Skeletal muscle tissue (tissue), 3 donors: ENCODE measurements at regions not wholly inside any gene's neighbourhood (a gene's known extent, or its start where the extent isn't known, plus 50 kb on each side); places are given as distances from the start of the nearest gene placed in this dataset.

Source experiments
- H3K27ac ChIP-seq: one replicate; pipeline ENCODE4 v1.7.0; 2013; ENCODE audit warnings: mild to moderate bottlenecking, low read depth, low read length, inconsistent platforms
- H3K27me3 ChIP-seq, 3 donors: one replicate each; pipeline ENCODE4 v1.7.0; 2013; ENCODE audit warnings: low read length in 3 of 3; ENCODE audit not compliant: control insufficient read depth in 3 of 3, insufficient read depth in 3 of 3
- H3K36me3 ChIP-seq, 3 donors: one replicate each; pipeline ENCODE4 v1.7.0; 2013; ENCODE audit warnings: low read length in 3 of 3; ENCODE audit not compliant: control insufficient read depth in 3 of 3, insufficient read depth in 3 of 3
- H3K4me1 ChIP-seq, 3 donors: one replicate each; pipeline ENCODE4 v1.7.0; 2013; ENCODE audit warnings: low read length in 3 of 3, mild to moderate bottlenecking in 3 of 3; ENCODE audit not compliant: control insufficient read depth in 3 of 3, insufficient read depth in 3 of 3
- H3K4me3 ChIP-seq, 3 donors: one replicate each; pipeline ENCODE4 v1.7.0; 2013; ENCODE audit warnings: low read length in 3 of 3
- H3K9ac ChIP-seq, 3 donors: one replicate each; pipeline ENCODE4 v1.7.0; 2013; ENCODE audit warnings: low read length in 3 of 3, mild to moderate bottlenecking in 3 of 3, moderate library complexity in 2 of 3, low read depth in 1 of 3
- H3K9me3 ChIP-seq, 3 donors: one replicate each; pipeline ENCODE4 v1.7.0; 2013; ENCODE audit warnings: low read length in 3 of 3; ENCODE audit not compliant: control insufficient read depth in 3 of 3
- donor health status: Osteomylitis.

DNA sequence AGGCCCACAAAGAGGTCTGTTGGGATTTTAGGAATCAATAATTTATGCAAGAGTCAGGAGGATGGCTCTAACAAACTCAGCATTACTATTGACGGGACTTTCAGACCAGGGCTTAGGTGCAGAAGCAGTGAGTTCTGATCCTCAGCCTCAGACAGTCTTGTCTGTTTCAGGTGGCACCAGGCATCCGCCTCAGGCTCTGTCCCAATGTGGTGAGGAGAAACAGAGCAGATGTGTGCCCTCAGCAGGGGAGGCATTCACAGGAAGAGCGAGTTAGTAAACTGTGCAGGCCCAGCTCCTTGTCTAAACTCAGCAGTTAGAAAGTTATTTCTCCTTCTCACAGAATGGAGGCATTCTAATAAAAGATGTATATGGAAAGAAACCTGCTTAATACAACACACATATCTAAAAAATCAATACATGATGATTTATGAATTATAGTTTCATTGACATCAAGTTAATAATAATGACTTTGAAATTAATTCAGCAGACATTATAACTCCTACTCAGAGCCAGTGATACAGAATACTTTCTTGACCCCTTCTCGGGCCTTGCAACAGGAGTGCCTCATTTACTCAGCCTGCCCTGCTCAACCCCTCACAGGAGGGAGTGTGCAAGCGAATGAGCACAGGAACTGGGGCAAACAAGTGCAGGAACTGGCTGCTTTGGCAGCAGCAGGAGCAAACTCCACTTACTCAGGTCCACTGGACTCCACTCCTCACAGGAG is 202.8 kb upstream of the SMIM31 start:
- Histone ChIP-seq H3K9me3 (peaks cover 0 to 2% (median 2%) of the 10 kb centered on the region in 3 donors), H3K4me3 (no peak overlapping the region), H3K4me1 (no peaks in the 10 kb centered on the region), H3K27me3 (no peaks in the 10 kb centered on the region), H3K27ac (no peak overlapping the region), H3K36me3 (no peaks in the 10 kb centered on the region), H3K9ac (no peak overlapping the region)

DNA sequence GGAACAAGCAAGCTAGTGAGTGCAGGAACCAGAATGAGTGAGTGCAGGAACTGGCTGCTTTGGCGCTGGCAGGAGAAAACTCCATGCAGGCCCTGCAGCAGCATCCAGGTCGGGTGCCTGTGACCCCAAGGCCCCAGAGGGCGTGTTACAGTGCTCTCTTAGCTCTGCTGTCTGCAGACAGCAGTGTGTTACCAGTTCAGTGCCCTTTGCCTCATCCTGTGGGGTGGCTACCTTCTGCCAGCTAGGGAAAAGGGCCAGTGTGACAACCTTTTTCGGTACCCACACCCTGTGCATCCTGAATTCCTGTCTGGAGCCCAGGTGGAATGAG is 202.3 kb upstream of the SMIM31 start:
- no peak overlapping the region for H3K9ac ChIP-seq
- peaks cover 0 to 2% (median 2%) of the 10 kb centered on the region in 3 donors for H3K9me3 ChIP-seq
- no peak overlapping the region for H3K27ac ChIP-seq
- H3K4me3 ChIP-seq = no peak overlapping the region
- no peaks in the 10 kb centered on the region for H3K27me3 ChIP-seq
- H3K4me1 ChIP-seq = no peaks in the 10 kb centered on the region
- H3K36me3 ChIP-seq = no peaks in the 10 kb centered on the region

DNA sequence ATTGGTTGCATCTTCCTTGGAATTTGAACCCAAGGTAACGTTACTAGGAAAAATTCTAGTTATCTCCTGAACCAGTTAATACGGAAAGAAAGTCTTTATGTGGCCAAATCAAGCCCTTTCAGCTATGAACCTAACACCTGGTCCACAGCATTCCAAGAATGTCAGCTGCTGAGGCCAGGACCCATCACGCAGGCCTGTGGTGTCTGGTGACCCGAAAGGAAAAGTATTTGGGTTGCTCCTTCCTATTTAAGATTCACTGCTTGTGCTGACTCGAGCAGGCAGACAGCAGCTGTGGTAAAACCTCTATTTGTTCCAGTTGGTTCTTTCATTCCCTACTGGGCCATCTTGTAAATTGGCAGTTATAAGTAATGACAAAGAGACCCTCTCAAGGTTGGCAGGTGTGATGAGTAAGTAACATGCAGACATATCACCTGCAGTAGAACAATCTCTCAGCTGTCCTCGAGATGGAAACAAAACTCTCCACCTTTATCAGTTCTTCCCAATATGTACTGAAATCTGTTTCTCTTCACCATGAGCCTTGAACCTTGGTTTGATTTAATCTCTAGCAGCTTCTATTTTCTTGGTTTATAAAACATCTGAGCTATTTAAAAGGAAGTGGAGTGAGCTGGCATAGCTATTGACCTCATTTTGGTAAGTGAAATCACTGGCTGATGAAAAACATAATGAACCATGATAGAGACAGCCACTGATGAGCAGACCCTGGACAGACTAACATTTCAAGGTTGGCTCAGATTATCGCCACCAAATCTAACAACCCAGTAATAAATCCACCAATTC is 182.1 kb upstream of the SMIM31 start:
- H3K4me1 ChIP-seq = no peaks in the 10 kb centered on the region
- no peaks in the 10 kb centered on the region for H3K27me3 ChIP-seq
- no peak overlapping the region for H3K4me3 ChIP-seq
- no peak overlapping the region for H3K27ac ChIP-seq
- H3K9ac ChIP-seq = no peak overlapping the region
- no peaks in the 10 kb centered on the region for H3K9me3 ChIP-seq
- no peaks in the 10 kb centered on the region for H3K36me3 ChIP-seq

DNA sequence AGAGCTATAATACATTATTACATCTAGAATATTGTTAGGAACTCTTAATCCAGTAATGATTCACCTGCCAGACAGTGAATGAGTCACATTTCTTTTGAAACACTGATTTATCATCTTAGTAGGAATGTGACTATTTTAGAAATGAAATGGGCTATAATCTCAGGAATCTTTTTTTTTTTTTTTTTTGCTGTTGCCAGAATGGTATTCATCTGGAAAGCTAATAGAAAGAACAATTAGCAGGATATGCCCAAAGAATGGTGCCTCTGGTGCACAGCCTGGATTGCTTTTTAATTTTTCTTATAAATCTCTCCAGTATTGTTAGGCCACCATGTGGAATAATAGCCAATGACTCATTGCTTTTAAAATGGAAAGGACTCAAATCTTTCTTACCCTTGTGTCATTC is 181.1 kb upstream of the SMIM31 start:
- no peak overlapping the region for H3K9ac ChIP-seq
- H3K36me3 ChIP-seq = no peaks in the 10 kb centered on the region
- H3K27me3 ChIP-seq = no peaks in the 10 kb centered on the region
- H3K9me3 ChIP-seq = no peaks in the 10 kb centered on the region
- H3K4me3 ChIP-seq = no peak overlapping the region
- no peaks in the 10 kb centered on the region for H3K4me1 ChIP-seq
- no peak overlapping the region for H3K27ac ChIP-seq

DNA sequence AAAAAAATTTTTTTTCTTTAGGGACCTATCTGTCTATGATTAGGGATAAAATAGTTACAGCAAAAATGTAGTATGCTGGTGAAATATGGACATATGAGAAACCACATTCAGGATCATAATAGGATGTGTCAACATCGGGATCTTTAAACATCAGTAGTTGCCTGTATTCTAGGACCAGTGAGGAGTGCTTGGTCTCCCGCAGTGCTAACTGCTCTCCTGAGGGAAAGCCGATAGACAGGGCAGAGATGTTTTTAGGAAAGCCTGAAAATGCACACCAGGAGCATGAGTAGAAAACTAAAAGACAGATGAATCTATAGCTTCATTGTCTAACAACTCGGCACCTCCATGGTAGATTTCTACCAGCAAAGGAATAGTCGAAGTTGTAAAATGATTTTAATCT is 178.1 kb upstream of the SMIM31 start:
- Histone ChIP-seq H3K27ac (no peak overlapping the region), H3K27me3 (no peaks in the 10 kb centered on the region), H3K9ac (no peak overlapping the region), H3K9me3 (no peaks in the 10 kb centered on the region), H3K4me3 (no peak overlapping the region), H3K4me1 (no peaks in the 10 kb centered on the region), H3K36me3 (no peaks in the 10 kb centered on the region)

DNA sequence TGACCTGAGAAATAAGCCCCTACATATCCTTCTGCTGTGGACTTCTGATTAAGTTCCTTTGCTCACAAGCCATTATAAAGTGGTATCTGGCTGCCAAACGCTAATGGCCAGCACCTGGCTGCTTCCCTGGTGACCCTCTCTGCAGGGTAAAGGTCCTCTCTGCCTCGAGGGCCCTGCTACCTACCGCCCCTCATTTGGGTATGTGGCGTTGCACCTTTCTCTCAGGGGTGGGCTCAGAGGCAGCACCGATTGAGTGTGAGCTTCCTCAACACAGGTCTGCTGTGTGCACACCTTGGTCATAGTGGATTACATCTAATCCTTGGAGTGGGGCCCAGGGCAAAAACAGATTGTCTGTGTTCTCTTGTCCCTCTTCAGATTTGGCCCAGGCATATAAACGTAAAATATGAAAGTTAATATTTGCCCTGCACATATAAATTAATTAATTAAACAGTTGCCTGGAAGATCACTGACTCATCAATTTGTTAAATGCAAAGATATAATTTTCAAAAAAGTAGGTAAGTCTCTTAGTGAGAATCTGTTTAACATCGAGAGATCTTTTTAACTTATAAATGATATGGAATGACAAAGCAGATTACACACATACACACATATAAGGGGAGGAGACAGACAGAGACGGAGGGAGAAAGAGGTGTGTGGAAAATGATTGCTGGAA is 174.5 kb upstream of the SMIM31 start:
- H3K4me1 ChIP-seq = no peaks in the 10 kb centered on the region
- H3K9me3 ChIP-seq = no peaks in the 10 kb centered on the region
- no peaks in the 10 kb centered on the region for H3K36me3 ChIP-seq
- no peak overlapping the region for H3K9ac ChIP-seq
- H3K27me3 ChIP-seq = no peaks in the 10 kb centered on the region
- H3K4me3 ChIP-seq = no peak overlapping the region
- H3K27ac ChIP-seq = no peak overlapping the region

DNA sequence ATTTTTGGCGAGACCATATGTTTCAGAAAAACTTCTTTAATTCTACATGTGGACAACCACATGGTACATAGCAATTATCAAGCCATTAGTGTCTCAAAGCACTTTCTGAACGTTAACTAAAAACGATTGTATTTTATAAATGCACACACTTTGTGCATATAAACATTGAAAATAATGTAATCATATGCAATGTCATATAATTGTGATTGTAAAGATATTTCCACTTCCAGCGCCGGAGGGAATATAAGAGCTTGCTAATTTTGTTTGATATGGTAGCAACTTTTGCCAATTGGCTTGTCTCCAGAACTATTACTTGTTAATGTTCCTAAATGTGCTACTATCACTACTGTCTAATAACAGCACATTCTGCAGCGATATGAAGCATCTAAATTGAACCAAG is 162.3 kb upstream of the SMIM31 start:
- Histone ChIP-seq H3K9ac (no peak overlapping the region), H3K9me3 (no peaks in the 10 kb centered on the region), H3K27ac (no peak overlapping the region), H3K4me1 (no peaks in the 10 kb centered on the region), H3K27me3 (no peaks in the 10 kb centered on the region), H3K4me3 (no peak overlapping the region), H3K36me3 (no peaks in the 10 kb centered on the region)

DNA sequence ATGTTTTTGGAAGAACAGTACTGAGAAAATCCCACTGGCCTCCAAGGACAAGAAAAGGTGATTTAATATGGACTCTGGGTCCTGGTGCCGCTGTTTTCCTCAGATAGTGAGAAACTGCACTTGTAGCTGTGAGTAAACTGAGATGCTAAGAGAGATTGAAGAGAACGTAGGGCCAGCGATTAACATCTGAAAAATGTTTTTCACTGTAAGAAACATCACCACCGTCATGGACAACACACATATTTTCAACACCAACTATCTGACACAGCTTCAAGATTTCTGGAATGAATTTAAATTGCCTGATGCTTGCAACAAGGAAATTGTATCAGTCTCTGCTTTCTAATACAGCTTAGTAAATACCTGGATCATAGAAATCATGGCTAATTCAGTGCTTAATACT is 158.2 kb upstream of the SMIM31 start:
- H3K9me3 ChIP-seq = no peaks in the 10 kb centered on the region
- no peaks in the 10 kb centered on the region for H3K36me3 ChIP-seq
- no peak overlapping the region for H3K27ac ChIP-seq
- no peak overlapping the region for H3K4me3 ChIP-seq
- H3K27me3 ChIP-seq = no peaks in the 10 kb centered on the region
- no peak overlapping the region for H3K9ac ChIP-seq
- no peaks in the 10 kb centered on the region for H3K4me1 ChIP-seq

DNA sequence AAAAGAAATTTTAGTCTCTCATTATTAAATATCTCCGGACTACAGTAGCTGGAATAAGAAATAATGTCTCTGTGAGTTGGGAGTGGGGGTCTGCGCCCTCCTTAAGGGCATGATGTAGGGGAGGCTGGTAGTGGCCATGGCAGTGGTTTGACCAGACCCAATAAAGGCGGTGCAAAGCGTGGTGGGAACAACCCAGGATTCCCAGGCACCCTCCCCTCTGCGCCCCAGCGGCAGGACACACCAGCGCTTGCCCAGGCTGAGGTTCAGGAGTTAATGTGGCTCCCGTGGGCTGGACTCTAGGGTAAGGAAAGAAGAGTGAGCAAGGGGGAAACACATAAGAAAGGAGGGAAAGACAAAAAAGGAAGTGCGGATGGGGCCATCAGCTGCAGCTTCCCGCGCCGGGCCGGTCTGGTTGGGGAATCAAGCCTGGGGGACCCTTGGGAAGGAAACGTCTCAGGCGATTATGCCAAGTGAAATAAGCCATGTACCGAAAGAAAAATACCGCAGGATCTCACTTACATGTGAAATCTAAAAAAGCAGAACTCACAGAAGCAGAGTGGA is 157.5 kb upstream of the SMIM31 start:
- Histone ChIP-seq H3K27me3 (no peaks in the 10 kb centered on the region), H3K9ac (no peak overlapping the region), H3K9me3 (no peaks in the 10 kb centered on the region), H3K4me3 (no peak overlapping the region), H3K36me3 (no peaks in the 10 kb centered on the region), H3K27ac (no peak overlapping the region), H3K4me1 (no peaks in the 10 kb centered on the region)

DNA sequence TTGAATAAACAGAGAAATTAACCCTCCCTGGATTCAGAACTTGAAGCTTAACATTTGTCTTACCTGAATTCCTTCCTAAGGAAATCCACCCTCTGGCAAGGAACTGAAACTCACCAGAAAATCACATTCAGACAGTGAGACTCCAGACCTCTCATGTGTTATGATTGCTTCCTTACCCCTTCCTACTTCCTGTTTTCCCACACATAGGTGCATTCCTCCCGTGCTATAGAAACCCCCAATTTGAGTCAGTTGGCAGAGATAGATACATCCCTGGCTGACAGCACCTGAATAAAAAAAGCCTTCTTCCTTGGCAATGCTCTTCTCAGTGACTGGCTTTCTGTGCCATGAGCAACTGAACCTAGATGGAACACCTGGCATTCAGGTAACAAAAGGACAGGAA is 157.0 kb upstream of the SMIM31 start:
- Histone ChIP-seq H3K27me3 (no peaks in the 10 kb centered on the region), H3K4me3 (no peak overlapping the region), H3K36me3 (no peaks in the 10 kb centered on the region), H3K4me1 (no peaks in the 10 kb centered on the region), H3K9me3 (no peaks in the 10 kb centered on the region), H3K9ac (no peak overlapping the region), H3K27ac (no peak overlapping the region)
